CD4-positive, alpha-beta T cell (primary cell): ENCODE measurements at regions not wholly inside any gene's neighbourhood (a gene's known extent, or its start where the extent isn't known, plus 50 kb on each side); places are given as distances from the start of the nearest gene placed in this dataset.

Source experiments
- ATAC-seq: fragments of 200-7000 bp; cut with Tn5 transposase; one replicate; pipeline ENCODE4 v1.10.0; 2022; ENCODE audit warnings: mild to moderate bottlenecking; ENCODE audit not compliant: poor library complexity
- CTCF ChIA-PET: fragments of 350-600 bp; sonication (Branson Sonifier 250); formaldehyde crosslinking; loops from one replicate; lab custom pipeline; 2021; ENCODE audit warnings: antibody characterized with exemption, inconsistent platforms; lab: Charles Lee
- POLR2A ChIA-PET: fragments of 350-600 bp; sonication (Branson Sonifier 250); formaldehyde crosslinking; loops from one replicate; lab custom pipeline; 2021; ENCODE audit warnings: antibody characterized with exemption, inconsistent platforms; lab: Charles Lee
- DNase-seq, 14 experiments: peaks; one replicate each; pipeline ENCODE4 v3.0.0-alpha.2; 2013 to 2020; ENCODE audit warnings: mixed read lengths in 2 of 14
- H3K27ac ChIP-seq, 2 donors: one replicate each; pipeline versions ENCODE4 v1.5.1 to v1.7.0; 2013; ENCODE audit warnings: low read length in 2 of 2, low read depth in 1 of 2, mild to moderate bottlenecking in 1 of 2
- H3K27me3 ChIP-seq, 2 experiments: 1 replicate in 1 of 2; 2 replicates in 1 of 2; pipeline versions ENCODE4 v1.6.1 to v1.7.0; 2013; ENCODE audit warnings: low read length in 2 of 2, control low read depth in 1 of 2, mild to moderate bottlenecking in 1 of 2, moderate library complexity in 1 of 2; ENCODE audit not compliant: insufficient read depth in 2 of 2, control insufficient read depth in 1 of 2
- H3K36me3 ChIP-seq: one replicate; pipeline ENCODE4 v1.6.1; 2013; ENCODE audit warnings: low read length, control low read depth; ENCODE audit not compliant: insufficient read depth
- H3K4me1 ChIP-seq: one replicate; pipeline ENCODE4 v1.6.1; 2013; ENCODE audit warnings: low read length, control low read depth; ENCODE audit not compliant: insufficient read depth
- H3K4me3 ChIP-seq: one replicate; pipeline ENCODE4 v1.5.1; 2013; ENCODE audit warnings: mild to moderate bottlenecking, low read length, moderate library complexity
- H3K9me3 ChIP-seq, 2 experiments: 1 replicate in 1 of 2; 2 replicates in 1 of 2; pipeline versions ENCODE4 v1.6.1 to v1.7.0; 2013; ENCODE audit warnings: low read length in 2 of 2, mild to moderate bottlenecking in 2 of 2, control low read depth in 1 of 2, moderate library complexity in 1 of 2; ENCODE audit not compliant: control insufficient read depth in 1 of 2, insufficient read depth in 1 of 2
- H3K27ac Mint-ChIP-seq: one replicate; pipeline ENCODE4 v1.8.0; 2020; ENCODE audit warnings: mixed read lengths
- H3K27me3 Mint-ChIP-seq: one replicate; pipeline ENCODE4 v1.8.0; 2021; ENCODE audit warnings: mixed read lengths
- H3K36me3 Mint-ChIP-seq: one replicate; pipeline ENCODE4 v1.8.0; 2021; ENCODE audit warnings: low read depth, mixed read lengths
- H3K4me1 Mint-ChIP-seq: one replicate; pipeline ENCODE4 v1.8.0; 2021; ENCODE audit warnings: low read depth, mixed read lengths
- H3K4me3 Mint-ChIP-seq: one replicate; pipeline ENCODE4 v1.8.0; 2020; ENCODE audit warnings: mild to moderate bottlenecking, mixed read lengths
- H3K9me3 Mint-ChIP-seq: one replicate; pipeline ENCODE4 v1.8.0; 2020; ENCODE audit warnings: mixed read lengths
- intact Hi-C, 2 experiments: fragments of 100-400 bp; cut with DNase I in 1 of 2; cut with micrococcal nuclease in 1 of 2; formaldehyde crosslinking; loops; one replicate each; pipeline versions ENCODE4 v1.15.1 to v1.9.0; 2023 to 2025; cut with DNase I, micrococcal nuclease
- TF ChIP-seq, protein P1 (sequence below): fragments of 200-600 bp; IDR thresholded peaks from one replicate; pipeline ENCODE4 v1.8.0; 2022; ENCODE audit warnings: antibody characterized with exemption, mild to moderate bottlenecking

DNA sequence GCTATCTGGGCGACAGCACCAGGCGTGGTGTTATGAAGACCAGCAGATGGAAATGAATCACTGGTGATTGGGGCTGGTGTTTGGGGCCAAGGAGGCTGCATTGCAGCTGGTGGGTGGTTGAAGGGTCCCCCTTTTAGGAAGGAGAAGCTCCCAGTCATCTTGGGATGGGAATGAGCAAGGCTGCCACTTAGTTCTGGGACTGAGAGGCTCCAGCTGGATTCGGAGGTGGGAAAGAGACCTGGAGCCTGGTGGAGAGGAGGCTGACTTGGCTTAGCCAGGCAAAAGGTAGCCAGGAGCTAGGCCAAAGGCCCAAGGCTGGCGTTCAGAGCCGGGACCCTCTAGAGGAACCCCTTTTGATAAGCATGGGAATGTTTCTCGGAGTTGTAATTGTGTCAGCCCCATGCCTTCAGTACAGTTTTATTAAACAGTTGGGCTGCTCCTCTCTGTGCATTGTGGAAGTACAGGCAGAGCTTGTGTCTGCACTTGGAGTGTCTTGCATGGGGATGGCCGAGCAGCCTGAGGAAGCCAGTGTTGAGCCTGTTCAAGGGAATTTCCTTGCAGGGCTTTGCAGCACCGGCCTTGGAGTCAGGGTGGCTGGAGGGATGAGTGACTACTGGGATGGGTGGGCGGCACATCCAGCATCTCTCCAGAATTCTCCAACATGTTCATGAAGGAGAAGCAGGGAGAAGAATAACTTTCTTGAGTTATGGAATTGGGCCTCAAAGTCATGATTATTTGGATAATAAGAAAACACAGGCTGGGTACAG lies 234.9 kb downstream of the BAMBI start:
- TF ChIP-seq, protein P1, sequence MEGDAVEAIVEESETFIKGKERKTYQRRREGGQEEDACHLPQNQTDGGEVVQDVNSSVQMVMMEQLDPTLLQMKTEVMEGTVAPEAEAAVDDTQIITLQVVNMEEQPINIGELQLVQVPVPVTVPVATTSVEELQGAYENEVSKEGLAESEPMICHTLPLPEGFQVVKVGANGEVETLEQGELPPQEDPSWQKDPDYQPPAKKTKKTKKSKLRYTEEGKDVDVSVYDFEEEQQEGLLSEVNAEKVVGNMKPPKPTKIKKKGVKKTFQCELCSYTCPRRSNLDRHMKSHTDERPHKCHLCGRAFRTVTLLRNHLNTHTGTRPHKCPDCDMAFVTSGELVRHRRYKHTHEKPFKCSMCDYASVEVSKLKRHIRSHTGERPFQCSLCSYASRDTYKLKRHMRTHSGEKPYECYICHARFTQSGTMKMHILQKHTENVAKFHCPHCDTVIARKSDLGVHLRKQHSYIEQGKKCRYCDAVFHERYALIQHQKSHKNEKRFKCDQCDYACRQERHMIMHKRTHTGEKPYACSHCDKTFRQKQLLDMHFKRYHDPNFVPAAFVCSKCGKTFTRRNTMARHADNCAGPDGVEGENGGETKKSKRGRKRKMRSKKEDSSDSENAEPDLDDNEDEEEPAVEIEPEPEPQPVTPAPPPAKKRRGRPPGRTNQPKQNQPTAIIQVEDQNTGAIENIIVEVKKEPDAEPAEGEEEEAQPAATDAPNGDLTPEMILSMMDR: no peak
- no peaks in the 10 kb centered on the region for H3K36me3 ChIP-seq
- no peak overlapping the region for H3K27ac Mint-ChIP-seq
- H3K9me3 ChIP-seq: peaks cover 0 to 5% of the 10 kb centered on the region in 2 experiments
- H3K27me3 Mint-ChIP-seq: no peaks in the 10 kb centered on the region
- intact Hi-C loops: no loop called here
- H3K36me3 Mint-ChIP-seq: no peaks in the 10 kb centered on the region
- ATAC-seq (no peak), DNase-seq (no peak)
- no peak overlapping the region for H3K4me3 ChIP-seq
- H3K4me1 ChIP-seq: no peaks in the 10 kb centered on the region
- no peak overlapping the region for H3K4me3 Mint-ChIP-seq
- ChIA-PET CTCF (interaction anchor here (0.8 kb wide), 1 partner anchor 8 kb away, joined by 3 read pairs; no protein-coding TSS in a partner anchor), POLR2A (no interaction called here)
- no peak overlapping the region for H3K27ac ChIP-seq
- no peaks in the 10 kb centered on the region for H3K4me1 Mint-ChIP-seq
- H3K9me3 Mint-ChIP-seq: no peaks in the 10 kb centered on the region
- no peaks in the 10 kb centered on the region for H3K27me3 ChIP-seq

DNA sequence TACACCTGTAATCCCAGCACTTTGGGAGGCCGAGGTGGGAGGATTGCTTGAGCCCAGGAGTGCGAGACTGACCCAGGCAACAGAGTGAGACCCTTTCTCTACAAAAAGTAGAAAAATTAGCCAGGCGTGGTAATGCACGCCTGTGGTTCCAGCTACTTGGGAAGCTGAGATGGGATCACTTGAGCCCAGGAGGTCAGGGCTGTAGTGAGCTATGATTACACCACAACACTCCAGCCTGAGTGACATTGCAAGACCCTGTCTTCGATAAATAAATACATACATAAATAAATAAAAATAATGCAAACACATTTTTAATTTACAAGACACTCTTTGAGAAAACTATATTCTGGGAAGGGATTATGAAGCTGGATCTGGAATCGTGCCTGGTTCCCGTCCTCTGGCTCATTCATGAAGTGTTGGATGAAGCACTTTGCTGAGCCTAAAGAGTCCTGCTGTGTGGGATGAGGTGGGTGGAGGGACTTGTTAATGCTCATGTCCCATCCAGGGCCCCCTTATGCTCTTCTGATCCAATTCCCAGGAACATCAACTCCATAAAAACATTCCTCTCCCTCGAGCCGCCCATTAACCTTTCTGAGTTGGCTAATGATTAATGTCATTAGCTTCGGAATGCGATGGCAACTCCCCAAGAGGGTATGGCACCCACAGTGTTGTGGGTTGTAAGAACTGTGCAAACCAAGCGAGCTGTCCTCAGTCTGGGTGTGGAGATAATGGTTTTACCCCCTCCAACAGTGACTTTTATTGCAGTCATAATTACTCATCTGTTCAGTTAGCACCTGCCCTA lies 236.3 kb downstream of the BAMBI start:
- intact Hi-C loops: no loop called here
- TF ChIP-seq, protein P1: no peak
- Histone ChIP-seq H3K36me3 (no peaks in the 10 kb centered on the region), H3K27me3 (no peaks in the 10 kb centered on the region), H3K4me3 (no peak overlapping the region), H3K27ac (no peak overlapping the region), H3K9me3 (peaks cover 0 to 5% of the 10 kb centered on the region in 2 experiments), H3K4me1 (no peaks in the 10 kb centered on the region)
- H3K27me3 Mint-ChIP-seq: peaks cover 2% of the 10 kb centered on the region
- DNase-seq: no peak
- H3K4me3 Mint-ChIP-seq: no peak overlapping the region
- no peak overlapping the region for H3K27ac Mint-ChIP-seq
- ChIA-PET CTCF (no interaction called here), POLR2A (no interaction called here)
- ATAC-seq: no peak
- H3K4me1 Mint-ChIP-seq: no peaks in the 10 kb centered on the region
- no peaks in the 10 kb centered on the region for H3K36me3 Mint-ChIP-seq
- H3K9me3 Mint-ChIP-seq: no peaks in the 10 kb centered on the region

DNA sequence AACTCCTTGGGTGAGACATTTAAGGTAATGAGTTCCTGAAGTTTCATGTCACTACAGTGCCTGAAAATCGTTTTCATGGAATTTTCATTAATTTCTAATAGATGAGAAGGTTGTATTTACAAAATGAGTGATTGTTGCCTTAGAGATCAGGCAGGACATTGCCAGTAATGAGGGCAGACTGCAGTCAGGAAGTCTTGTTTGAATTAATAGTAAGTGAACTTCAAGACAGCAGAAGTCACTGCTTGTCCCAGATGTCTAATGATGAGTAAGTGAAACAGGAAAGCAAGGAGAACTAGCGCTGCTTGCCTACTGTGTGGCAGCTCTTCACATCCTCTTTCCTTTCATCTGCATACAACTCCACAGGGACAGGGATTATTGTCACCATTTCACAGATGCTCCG lies 237.4 kb downstream of the BAMBI start:
- Mint-ChIP-seq H3K27ac (no peak overlapping the region), H3K36me3 (no peaks in the 10 kb centered on the region)
- CTCF ChIA-PET: no interaction called here

More for the DNA sequence above, 237.4 kb downstream of the BAMBI start:
- no peak for ATAC-seq
- no peak overlapping the region for H3K4me3 Mint-ChIP-seq
- H3K4me1 ChIP-seq: no peaks in the 10 kb centered on the region
- H3K9me3 ChIP-seq: peaks cover 0 to 5% of the 10 kb centered on the region in 2 experiments
- H3K4me3 ChIP-seq: no peak overlapping the region
- TF ChIP-seq, protein P1: no peak
- H3K4me1 Mint-ChIP-seq: no peaks in the 10 kb centered on the region
- no peak for DNase-seq
- no peaks in the 10 kb centered on the region for H3K9me3 Mint-ChIP-seq
- H3K27me3 Mint-ChIP-seq: peaks cover 6% of the 10 kb centered on the region
- POLR2A ChIA-PET: no interaction called here
- intact Hi-C loops: no loop called here
- no peaks in the 10 kb centered on the region for H3K27me3 ChIP-seq
- no peaks in the 10 kb centered on the region for H3K36me3 ChIP-seq
- H3K27ac ChIP-seq: no peak overlapping the region
